ENCODE measurements at regions not wholly inside any gene's neighbourhood (a gene's known extent, or its start where the extent isn't known, plus 50 kb on each side); places are given as distances from the start of the nearest gene placed in this dataset.

DNA sequence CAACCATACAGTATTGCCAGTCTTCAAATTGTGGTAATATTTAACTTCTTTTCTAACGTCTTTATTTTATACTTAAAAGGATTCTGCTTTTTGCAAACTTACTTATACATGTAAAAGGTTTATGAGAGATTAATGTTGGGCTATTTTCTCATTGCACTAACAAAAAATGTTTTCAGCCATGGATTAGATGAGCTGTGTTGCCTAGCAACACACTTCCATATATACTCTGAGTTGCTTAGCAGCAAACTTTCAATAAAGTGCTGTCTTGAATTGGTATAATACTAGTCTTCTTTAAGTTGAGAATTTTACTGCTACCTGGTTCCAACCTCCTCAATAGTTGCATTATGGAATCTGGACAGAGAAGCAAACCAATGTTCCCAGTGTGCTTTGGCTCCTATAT lies 777.4 kb upstream of the PCDH9 start:
- no peaks in the 10 kb centered on the region for H3K36me3 ChIP-seq (ENCODE audit: low read depth, missing control alignments)
- H3K9me3 ChIP-seq: no peaks in the 10 kb centered on the region
- intact Hi-C loops (cut with DNase I; ENCODE audit: low total_unique reads): no loop called here
- no peaks in the 10 kb centered on the region for H3K27me3 ChIP-seq
- no peak for DNase-seq
- no peak overlapping the region for H3K27ac ChIP-seq
- WGBS, 2 donors: 81 to 91% methylated on average over 1 of the region's 1 CpG
- TF ChIP-seq POLR2A (IDR thresholded peaks at IDR 0.05): no peak
- TF ChIP-seq, protein P1, sequence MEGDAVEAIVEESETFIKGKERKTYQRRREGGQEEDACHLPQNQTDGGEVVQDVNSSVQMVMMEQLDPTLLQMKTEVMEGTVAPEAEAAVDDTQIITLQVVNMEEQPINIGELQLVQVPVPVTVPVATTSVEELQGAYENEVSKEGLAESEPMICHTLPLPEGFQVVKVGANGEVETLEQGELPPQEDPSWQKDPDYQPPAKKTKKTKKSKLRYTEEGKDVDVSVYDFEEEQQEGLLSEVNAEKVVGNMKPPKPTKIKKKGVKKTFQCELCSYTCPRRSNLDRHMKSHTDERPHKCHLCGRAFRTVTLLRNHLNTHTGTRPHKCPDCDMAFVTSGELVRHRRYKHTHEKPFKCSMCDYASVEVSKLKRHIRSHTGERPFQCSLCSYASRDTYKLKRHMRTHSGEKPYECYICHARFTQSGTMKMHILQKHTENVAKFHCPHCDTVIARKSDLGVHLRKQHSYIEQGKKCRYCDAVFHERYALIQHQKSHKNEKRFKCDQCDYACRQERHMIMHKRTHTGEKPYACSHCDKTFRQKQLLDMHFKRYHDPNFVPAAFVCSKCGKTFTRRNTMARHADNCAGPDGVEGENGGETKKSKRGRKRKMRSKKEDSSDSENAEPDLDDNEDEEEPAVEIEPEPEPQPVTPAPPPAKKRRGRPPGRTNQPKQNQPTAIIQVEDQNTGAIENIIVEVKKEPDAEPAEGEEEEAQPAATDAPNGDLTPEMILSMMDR (IDR thresholded peaks at IDR 0.05): no peak
- H3K4me1 ChIP-seq: no peaks in the 10 kb centered on the region
- no peak overlapping the region for H3K4me3 ChIP-seq

DNA sequence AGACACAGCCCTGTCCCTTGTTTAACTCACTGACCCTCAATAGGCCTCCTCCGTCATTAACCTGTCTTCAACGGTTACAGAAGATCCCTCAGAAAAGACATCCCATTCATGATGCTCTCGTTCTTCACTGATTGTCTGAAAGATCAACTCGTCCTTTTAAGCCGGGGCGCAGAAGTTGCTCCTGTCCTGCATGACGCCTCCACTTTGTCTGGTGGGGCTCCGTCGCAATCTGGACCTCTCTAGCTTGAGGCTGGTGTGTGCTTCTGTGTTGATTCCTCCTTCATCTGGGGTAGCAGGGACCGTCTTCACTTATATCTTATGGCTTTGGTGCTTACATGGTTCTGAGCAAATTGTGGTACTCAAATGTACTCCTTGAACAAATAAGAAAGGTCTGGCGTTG lies 766.0 kb upstream of the PCDH9 start:
- TF ChIP-seq, protein P1 (IDR thresholded peaks at IDR 0.05): no peak
- TF ChIP-seq POLR2A (IDR thresholded peaks at IDR 0.05): no peak

DNA sequence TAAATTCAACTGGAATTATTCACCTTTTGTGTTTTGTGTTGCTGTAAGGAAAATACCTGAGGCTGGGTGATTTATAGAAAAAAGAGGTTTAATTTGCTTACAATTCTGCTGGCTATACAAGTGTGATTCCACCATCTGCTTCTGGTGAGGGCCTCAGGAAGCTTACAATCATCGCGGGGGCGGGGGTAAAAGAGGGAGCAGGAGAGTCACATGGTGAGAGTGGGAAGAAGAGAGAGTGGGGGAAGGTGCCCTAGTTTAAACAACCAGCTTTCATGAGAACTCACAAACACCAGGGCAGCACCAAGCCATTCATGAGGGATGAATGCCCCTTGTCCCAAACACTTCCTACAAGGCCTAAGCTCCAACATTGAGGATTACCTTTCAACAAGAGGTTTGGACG lies 760.7 kb upstream of the PCDH9 start:
- 90 to 92% methylated on average over 4 of the region's 4 CpGs for WGBS, 2 donors
- no peak for TF ChIP-seq POLR2A (IDR thresholded peaks at IDR 0.05)
- TF ChIP-seq, protein P1 (IDR thresholded peaks at IDR 0.05): no peak
- H3K36me3 ChIP-seq (ENCODE audit: low read depth, missing control alignments): no peaks in the 10 kb centered on the region
- no peaks in the 10 kb centered on the region for H3K27me3 ChIP-seq
- H3K4me1 ChIP-seq: no peaks in the 10 kb centered on the region
- no peak overlapping the region for H3K27ac ChIP-seq
- no peak overlapping the region for H3K4me3 ChIP-seq
- DNase-seq: no peak
- intact Hi-C loops (cut with DNase I; ENCODE audit: low total_unique reads): no loop called here
- H3K9me3 ChIP-seq: no peaks in the 10 kb centered on the region

More for the DNA sequence above, 766.0 kb upstream of the PCDH9 start:
- Histone ChIP-seq H3K27ac (no peak overlapping the region), H3K4me1 (no peaks in the 10 kb centered on the region), H3K36me3 (ENCODE audit: low read depth, missing control alignments) (no peaks in the 10 kb centered on the region), H3K27me3 (no peaks in the 10 kb centered on the region), H3K4me3 (no peak overlapping the region), H3K9me3 (no peaks in the 10 kb centered on the region)
- 72 to 91% methylated on average over 11 of the region's 11 CpGs for WGBS, 2 donors
- DNase-seq: no peak
- intact Hi-C loops (cut with DNase I; ENCODE audit: low total_unique reads): no loop called here

DNA sequence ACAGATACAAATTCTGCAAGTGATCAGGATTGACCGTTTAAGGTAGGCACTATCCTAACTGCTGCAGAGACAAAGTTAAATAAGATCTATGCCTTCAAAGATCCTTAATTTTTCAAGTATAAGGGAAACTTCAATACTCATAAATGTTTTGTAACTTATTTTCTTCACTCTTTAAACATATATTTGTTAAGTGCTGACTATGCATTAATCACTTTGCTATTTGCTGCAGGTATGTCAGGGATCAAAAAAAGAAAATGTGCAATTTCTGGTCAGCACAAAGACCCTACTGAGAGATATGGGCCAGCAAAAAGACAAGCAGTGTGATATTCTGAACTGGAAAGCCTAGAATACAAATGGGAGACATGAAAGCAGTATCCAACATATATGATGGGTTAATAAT lies 756.1 kb upstream of the PCDH9 start:
- Histone ChIP-seq H3K4me1 (no peaks in the 10 kb centered on the region), H3K36me3 (ENCODE audit: low read depth, missing control alignments) (no peaks in the 10 kb centered on the region), H3K27ac (no peak overlapping the region), H3K9me3 (no peaks in the 10 kb centered on the region), H3K27me3 (no peaks in the 10 kb centered on the region), H3K4me3 (no peak overlapping the region)
- intact Hi-C loops (cut with DNase I; ENCODE audit: low total_unique reads): no loop called here
- no peak for TF ChIP-seq POLR2A (IDR thresholded peaks at IDR 0.05)
- TF ChIP-seq, protein P1 (IDR thresholded peaks at IDR 0.05): no peak
- WGBS, 2 donors: 71 to 91% methylated on average over 1 of the region's 1 CpG
- DNase-seq: no peak

DNA sequence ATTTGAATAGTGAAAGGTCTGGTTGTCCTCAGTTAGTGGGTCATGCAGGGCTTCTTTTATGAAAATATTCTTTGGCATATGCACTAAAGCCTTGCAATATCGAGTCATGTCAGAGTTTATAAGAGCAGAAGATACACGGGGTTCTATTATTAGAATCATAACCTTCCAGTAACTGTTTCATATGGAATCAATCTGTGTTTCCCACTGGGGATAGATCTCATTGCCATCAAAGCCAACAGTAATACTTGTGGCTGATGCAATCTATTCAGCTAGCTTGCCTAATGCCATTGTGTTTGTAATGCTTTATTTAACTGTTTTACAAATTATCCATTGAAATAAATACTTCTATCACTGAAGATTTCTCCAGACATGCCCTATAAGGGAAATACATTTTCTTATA lies 746.9 kb upstream of the PCDH9 start:
- DNase-seq: no peak
- Histone ChIP-seq H3K27ac (no peak overlapping the region), H3K4me1 (no peaks in the 10 kb centered on the region), H3K27me3 (no peaks in the 10 kb centered on the region), H3K9me3 (no peaks in the 10 kb centered on the region), H3K4me3 (no peak overlapping the region), H3K36me3 (ENCODE audit: low read depth, missing control alignments) (no peaks in the 10 kb centered on the region)
- intact Hi-C loops (cut with DNase I; ENCODE audit: low total_unique reads): no loop called here
- WGBS, 2 donors: 57 to 80% methylated on average over 2 of the region's 2 CpGs
- TF ChIP-seq, protein P1 (IDR thresholded peaks at IDR 0.05): no peak
- TF ChIP-seq POLR2A (IDR thresholded peaks at IDR 0.05): no peak
